GM23248 (cell line): ENCODE measurements at regions not wholly inside any gene's neighbourhood (a gene's known extent, or its start where the extent isn't known, plus 50 kb on each side); places are given as distances from the start of the nearest gene placed in this dataset.

Source experiments
- EZH2 ChIP-seq: fragments of 200-600 bp; sonication (generic); IDR thresholded peaks from 2 replicates; pipeline ENCODE4 v1.6.1; 2018; ENCODE audit warnings: antibody characterized with exemption, mild to moderate bottlenecking; ENCODE audit not compliant: insufficient read depth, poor library complexity, severe bottlenecking
- EZH2phosphoT487 ChIP-seq: fragments of 200-600 bp; sonication (generic); IDR thresholded peaks from 2 replicates; pipeline ENCODE4 v1.6.1; 2018; ENCODE audit warnings: antibody characterized with exemption, moderate library complexity, mild to moderate bottlenecking, low read depth; ENCODE audit not compliant: insufficient read depth

GRCh38 chr12:130064999-130065398 is 97.3 kb upstream of the FZD10 start:
- no peak for TF ChIP-seq EZH2
- TF ChIP-seq EZH2phosphoT487, result no peak
